HUES64 (cell line): ENCODE measurements at regions not wholly inside any gene's neighbourhood (a gene's known extent, or its start where the extent isn't known, plus 50 kb on each side); places are given as distances from the start of the nearest gene placed in this dataset.
A peak's percentile ranks its signal among the peaks of the same experiment; 100 is the strongest.
"Not testable (repeated sequence)": the region's sequence is repeated elsewhere in the genome, so short reads cannot be mapped to it uniquely, and the experiment has no call there.

ENCODE experiments used
- H3K27ac ChIP-seq: 2 replicates; pipeline ENCODE4 v1.7.0; 2013; ENCODE audit warnings: low read depth, low read length, inconsistent platforms
- H3K27me3 ChIP-seq: 2 replicates; pipeline ENCODE4 v1.6.1; 2013; ENCODE audit warnings: mild to moderate bottlenecking, low read length; ENCODE audit not compliant: insufficient read depth
- H3K36me3 ChIP-seq: 2 replicates; pipeline ENCODE4 v1.6.1; 2013; ENCODE audit warnings: mild to moderate bottlenecking, low read length; ENCODE audit not compliant: insufficient read depth
- H3K4me1 ChIP-seq: 2 replicates; pipeline ENCODE4 v1.6.1; 2013; ENCODE audit warnings: mild to moderate bottlenecking, low read length, moderate library complexity; ENCODE audit not compliant: insufficient read depth
- H3K4me3 ChIP-seq: 2 replicates; pipeline ENCODE4 v1.5.1; 2013; ENCODE audit warnings: mild to moderate bottlenecking, low read length, moderate library complexity
- H3K9ac ChIP-seq: 2 replicates; pipeline ENCODE4 v1.6.1; 2013; ENCODE audit warnings: mild to moderate bottlenecking, low read depth, low read length
- H3K9me3 ChIP-seq: 2 replicates; pipeline ENCODE4 v1.6.1; 2013; ENCODE audit warnings: low read depth, low read length; ENCODE audit not compliant: insufficient read depth
- WGBS: fragments of 150-250, 120-280 bp; methylation state at CpG from one replicate; pipeline ENCODE4 v1.1.7; 2013; ENCODE audit warnings: missing lambda C conversion rate; 5-methylcytosine and 5-hydroxymethylcytosine counted together

DNA sequence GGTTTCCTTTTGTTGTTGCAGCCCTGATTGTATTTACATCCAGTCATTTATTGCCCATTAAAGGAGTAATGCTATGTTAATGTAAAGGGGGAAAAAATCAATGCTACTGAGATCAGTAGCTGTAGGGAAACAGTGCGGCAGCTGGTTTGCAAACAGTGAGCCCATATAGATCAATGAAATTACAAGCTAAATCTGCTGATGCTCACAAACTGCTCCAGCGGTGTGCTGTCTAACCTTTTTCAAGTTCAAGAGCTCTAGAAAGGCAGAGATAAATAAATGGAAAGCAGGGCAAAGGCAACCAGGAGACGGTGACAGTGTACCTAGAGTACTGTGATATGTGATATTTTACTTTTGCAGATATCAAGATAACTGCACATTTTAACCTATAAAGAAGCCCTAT is 449.0 kb upstream of the MMS22L start:
- WGBS = 90% methylated on average over 3 of the region's 3 CpGs
- Histone ChIP-seq H3K27ac (no peak overlapping the region), H3K9me3 (no peaks in the 10 kb centered on the region), H3K36me3 (no peaks in the 10 kb centered on the region), H3K27me3 (no peaks in the 10 kb centered on the region), H3K9ac (no peak overlapping the region), H3K4me1 (peaks cover 3% of the 10 kb centered on the region), H3K4me3 (no peak overlapping the region)

DNA sequence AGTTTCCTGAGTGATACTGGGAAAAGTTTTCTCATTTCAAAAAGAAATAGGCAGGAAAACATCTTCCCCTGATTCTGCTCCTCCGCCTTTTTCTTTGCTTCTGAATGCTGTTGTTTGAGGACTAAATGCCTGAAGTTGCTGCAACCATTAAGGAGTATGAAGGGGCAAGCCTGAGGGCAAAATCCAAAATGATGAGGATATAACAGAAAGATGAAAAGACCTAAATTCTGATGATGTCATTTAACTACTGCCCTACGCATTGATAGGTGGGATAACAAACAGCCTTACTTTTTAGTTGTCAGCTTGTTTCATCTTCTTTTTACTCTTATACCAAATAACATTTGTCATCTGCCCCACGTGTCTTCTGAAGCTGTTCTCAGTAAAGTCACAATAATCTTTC is 474.6 kb upstream of the MMS22L start:
- Histone ChIP-seq H3K36me3 (no peaks in the 10 kb centered on the region), H3K27ac (no peak overlapping the region), H3K9me3 (no peaks in the 10 kb centered on the region), H3K4me3 (no peak overlapping the region), H3K9ac (no peak overlapping the region), H3K4me1 (0 out of 2 replicates have a peak, but pooled peaks cover 4% of the 10 kb centered on the region), H3K27me3 (no peaks in the 10 kb centered on the region)
- 91% methylated on average over 3 of the region's 3 CpGs for WGBS

DNA sequence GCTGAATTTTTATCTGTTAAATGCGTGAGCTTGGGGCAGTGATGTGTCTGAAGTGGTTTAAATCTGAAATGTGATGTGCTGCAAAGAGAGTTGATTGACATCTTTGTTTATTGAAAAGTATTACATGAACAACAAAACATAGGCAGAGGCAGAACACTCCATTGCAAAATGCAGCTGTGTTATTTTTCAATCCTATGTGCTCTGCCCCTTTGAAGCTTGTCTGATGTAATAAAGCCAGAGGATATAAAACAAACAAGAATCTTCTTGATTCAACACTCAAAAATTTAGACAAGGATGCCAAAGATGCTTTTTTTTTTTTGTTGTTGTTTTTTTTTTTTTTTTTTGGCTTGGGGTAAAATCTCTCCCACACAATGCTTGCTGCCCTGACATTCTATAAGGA is 482.4 kb upstream of the MMS22L start:
- Histone ChIP-seq H3K36me3 (no peaks in the 10 kb centered on the region), H3K27ac (no peak overlapping the region), H3K4me3 (no peak overlapping the region), H3K27me3 (no peaks in the 10 kb centered on the region), H3K9ac (no peak overlapping the region), H3K9me3 (no peaks in the 10 kb centered on the region), H3K4me1 (no peaks in the 10 kb centered on the region)
- 73% methylated on average over 1 of the region's 1 CpG for WGBS

DNA sequence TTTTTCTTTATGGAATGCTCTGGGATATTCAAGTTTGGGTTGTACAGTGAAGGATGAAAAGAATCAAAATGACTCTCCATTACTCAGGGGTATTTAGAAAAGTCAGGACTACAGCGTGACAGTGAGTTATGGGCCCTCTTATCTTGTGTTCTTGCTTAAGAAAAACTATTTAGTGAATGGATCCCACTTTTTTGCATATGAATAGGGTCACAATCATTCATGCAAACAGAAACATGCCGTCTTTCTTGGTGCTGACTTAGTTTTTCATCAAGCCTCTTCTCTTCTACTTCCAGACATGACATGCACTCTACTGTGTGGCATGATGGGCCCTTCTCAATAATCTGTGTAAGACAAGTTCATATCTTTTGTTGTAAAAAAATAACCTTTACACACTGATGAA is 488.4 kb upstream of the MMS22L start:
- 37% methylated on average over 2 of the region's 2 CpGs for WGBS
- Histone ChIP-seq H3K4me1 (peaks cover 21% of the 10 kb centered on the region), H3K9ac (no peak overlapping the region), H3K4me3 (no peak overlapping the region), H3K36me3 (no peaks in the 10 kb centered on the region), H3K27ac (peak overlapping the region; percentile 68; the same call in 1 of the 2 replicates), H3K9me3 (no peaks in the 10 kb centered on the region), H3K27me3 (no peaks in the 10 kb centered on the region)

DNA sequence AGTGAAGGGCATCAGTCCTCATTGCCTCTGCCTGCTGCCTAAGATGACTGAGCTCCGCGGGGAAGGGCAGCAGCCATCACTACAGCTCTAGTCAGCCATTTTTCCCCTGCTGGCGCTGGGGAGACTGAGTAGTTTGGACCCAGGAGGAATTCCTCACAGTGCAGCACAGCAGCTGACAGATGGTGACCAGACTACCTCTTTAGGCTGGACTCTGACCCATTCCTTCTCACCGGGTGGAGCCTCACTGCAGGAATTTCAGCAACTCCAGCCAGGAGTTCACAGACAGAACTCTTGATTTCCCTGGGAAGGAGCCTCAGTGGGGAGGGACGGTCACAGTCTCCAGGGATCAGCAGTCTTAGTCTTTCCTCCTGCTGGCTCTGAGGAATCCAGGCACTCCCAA is 492.0 kb upstream of the MMS22L start:
- no peak overlapping the region for H3K4me3 ChIP-seq
- H3K9me3 ChIP-seq = 0 out of 2 replicates have a peak, but pooled peaks cover 2% of the 10 kb centered on the region
- H3K27me3 ChIP-seq = no peaks in the 10 kb centered on the region
- no peaks in the 10 kb centered on the region for H3K36me3 ChIP-seq
- H3K4me1 ChIP-seq = peaks cover 48% of the 10 kb centered on the region
- no peak overlapping the region for H3K9ac ChIP-seq
- WGBS = 94% methylated on average over 5 of the region's 5 CpGs
- H3K27ac ChIP-seq = peak overlapping the region; percentile 26; the same call in 1 of the 2 replicates

DNA sequence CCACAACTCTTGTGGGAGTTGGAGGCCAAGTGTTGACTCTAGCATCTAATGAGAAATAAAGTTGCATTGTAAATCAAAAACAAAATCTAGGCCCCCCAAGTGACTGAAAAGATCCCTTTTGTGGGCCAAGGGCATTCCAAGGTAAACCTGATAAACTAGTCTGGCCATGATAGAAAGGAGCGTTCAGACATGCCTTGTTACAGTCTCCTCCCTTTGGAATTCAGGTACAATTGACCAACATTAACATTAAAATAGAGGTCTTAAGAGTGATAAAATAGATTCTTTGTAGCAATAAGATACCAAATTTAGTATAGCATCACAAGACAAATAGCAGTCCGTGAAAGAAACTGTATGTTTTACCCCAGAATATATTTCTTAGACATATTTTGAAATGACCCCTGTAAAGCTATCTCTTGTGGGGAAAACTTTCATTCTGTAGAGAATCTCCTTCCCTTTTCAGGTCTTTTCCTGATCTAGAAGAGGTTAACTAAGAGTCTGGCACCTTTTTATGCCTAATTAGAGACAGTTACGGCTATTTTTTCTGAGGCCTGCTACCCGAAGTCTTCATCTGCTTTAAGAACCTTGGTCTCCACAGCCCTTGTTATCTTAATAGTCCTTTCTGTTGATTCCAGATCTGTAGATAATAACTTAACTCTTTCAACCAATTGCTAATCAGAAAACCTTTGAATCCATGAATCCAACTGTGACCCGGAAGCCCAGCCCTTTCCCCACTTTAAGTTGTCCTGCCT is 495.4 kb upstream of the MMS22L start:
- H3K36me3 ChIP-seq = no peaks in the 10 kb centered on the region
- H3K4me3 ChIP-seq = no peak overlapping the region
- peak overlapping the region; percentile 23; the same call in 1 of the 2 replicates for H3K9ac ChIP-seq
- peaks cover 30% of the 10 kb centered on the region for H3K4me1 ChIP-seq
- no peaks in the 10 kb centered on the region for H3K27me3 ChIP-seq
- H3K9me3 ChIP-seq = 0 out of 2 replicates have a peak, but pooled peaks cover 2% of the 10 kb centered on the region
- peak overlapping the region; percentile 89 for H3K27ac ChIP-seq
- 73% methylated on average over 5 of the region's 5 CpGs for WGBS

DNA sequence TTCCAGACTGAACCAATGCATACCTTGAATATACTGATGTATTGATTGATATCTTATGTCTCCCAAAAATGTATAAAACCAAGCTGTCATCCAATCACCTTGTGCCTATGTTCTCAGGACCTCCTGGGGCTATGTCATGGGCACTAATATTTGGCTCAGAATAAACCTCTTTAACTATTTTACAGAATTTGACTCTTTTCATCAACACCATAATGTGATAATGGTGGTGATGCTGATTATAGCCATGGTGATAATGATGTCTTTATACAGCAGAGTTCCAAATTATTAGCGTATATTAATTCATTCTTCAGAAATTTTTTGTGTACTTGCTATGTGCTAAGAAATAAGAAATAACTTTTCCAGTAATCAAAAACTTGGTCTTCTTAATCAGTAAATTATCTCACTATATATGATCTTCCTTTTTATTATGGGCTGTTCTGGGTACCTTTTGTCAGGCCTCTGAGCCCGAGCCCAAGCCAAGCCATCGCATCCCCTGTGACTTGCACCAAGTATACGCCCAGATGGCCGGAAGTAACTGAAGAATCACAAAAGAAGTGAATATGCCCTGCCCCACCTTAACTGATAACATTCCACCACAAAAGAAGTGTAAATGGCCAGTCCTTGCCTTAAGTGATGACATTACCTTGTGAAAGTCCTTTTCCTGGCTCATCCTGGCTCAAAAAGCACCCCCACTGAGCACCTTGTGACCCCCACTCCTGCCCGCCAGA is 496.2 kb upstream of the MMS22L start:
- 69% methylated on average over 4 of the region's 6 CpGs for WGBS
- not testable (repeated sequence) for H3K27me3 ChIP-seq, H3K4me3 ChIP-seq, H3K36me3 ChIP-seq, H3K9me3 ChIP-seq
- peak overlapping the region; percentile 89 for H3K27ac ChIP-seq
- peak overlapping the region; percentile 23; the same call in 1 of the 2 replicates for H3K9ac ChIP-seq
- H3K4me1 ChIP-seq = peaks cover 30% of the 10 kb centered on the region

DNA sequence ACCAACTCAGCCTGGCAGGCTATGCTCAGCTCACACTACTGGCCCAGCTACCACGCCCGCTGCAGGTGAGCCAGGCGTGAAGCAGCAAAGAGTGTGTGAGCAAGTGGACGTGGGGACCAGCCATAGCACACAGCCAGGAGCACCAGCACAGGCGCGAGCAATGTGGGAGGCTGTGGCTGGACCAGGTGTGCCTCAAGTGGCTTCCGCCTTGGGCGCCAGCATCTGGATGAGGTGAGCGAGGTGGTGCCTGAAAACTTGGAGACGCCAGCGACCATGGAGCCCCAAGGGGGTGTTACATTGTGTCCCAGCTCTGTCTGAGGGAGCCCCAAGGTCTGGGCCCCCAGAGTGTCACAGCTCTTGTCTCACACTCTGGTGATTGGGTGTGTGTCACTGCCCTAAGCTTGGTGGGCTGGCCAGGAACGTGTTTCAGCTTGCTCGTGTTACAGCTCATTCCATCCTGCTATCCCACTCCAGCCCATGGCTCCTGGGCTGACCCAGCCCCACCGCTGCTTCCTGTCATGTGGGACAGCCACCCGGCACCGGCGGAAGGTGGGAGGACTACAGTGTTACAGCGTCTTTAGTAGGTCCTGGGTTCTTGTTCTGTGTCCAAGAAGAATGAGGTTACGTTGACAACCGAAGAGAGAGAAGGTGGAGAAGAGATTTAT is 508.0 kb upstream of the MMS22L start:
- Histone ChIP-seq H3K9ac (no peak overlapping the region), H3K9me3 (peaks cover 29% of the 10 kb centered on the region), H3K27me3 (no peaks in the 10 kb centered on the region), H3K4me1 (no peaks in the 10 kb centered on the region), H3K36me3 (peaks cover 18% of the 10 kb centered on the region), H3K27ac (no peak overlapping the region), H3K4me3 (no peak overlapping the region)
- 96% methylated on average over 20 of the region's 20 CpGs for WGBS

DNA sequence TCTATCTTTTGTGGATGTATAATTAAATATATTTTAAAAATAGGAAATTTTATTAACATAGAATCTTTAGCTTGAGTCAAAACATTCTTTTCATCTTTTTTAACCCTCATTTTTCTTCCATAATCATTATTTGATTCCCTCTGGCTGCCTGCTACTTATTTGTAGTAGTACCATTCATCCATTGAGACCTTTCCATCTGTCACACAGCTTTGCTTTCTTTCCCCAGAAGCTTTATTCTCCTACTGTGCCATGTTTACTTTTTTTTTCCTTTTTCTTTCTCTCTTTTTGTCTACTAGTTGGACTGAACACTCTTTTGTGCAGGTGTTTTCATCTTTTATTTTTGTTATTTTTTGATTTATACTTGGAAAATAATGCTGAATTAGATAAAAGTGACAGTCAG is 522.6 kb upstream of the MMS22L start:
- H3K36me3 ChIP-seq = no peaks in the 10 kb centered on the region
- no peak overlapping the region for H3K27ac ChIP-seq
- no peaks in the 10 kb centered on the region for H3K27me3 ChIP-seq
- no peak overlapping the region for H3K4me3 ChIP-seq
- H3K9me3 ChIP-seq = no peaks in the 10 kb centered on the region
- H3K4me1 ChIP-seq = no peaks in the 10 kb centered on the region
- H3K9ac ChIP-seq = no peak overlapping the region

DNA sequence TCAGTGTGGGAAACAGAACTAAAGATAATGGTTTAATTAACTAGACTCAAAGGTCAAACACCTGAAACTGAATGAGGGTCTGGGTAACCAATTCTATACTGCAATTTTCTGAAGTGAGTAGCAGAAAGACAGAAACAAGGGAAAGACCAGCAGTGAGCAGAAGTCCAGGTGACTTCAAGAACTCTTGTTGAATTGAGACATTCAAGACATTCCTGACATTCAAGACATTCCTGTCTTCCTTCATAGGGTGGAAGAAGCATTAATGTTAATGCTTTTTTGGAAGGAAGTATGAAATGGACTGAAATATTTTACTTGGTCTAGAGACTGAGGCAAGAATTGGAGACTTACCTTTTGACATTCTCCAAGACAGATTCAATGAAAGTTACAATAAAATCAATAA is 529.9 kb upstream of the MMS22L start:
- H3K27me3 ChIP-seq = no peaks in the 10 kb centered on the region
- H3K9me3 ChIP-seq = no peaks in the 10 kb centered on the region
- peaks cover 22% of the 10 kb centered on the region for H3K4me1 ChIP-seq
- no peaks in the 10 kb centered on the region for H3K36me3 ChIP-seq
- H3K27ac ChIP-seq = peak overlapping the region; percentile 16; the same call in 1 of the 2 replicates
- H3K9ac ChIP-seq = no peak overlapping the region
- no peak overlapping the region for H3K4me3 ChIP-seq

DNA sequence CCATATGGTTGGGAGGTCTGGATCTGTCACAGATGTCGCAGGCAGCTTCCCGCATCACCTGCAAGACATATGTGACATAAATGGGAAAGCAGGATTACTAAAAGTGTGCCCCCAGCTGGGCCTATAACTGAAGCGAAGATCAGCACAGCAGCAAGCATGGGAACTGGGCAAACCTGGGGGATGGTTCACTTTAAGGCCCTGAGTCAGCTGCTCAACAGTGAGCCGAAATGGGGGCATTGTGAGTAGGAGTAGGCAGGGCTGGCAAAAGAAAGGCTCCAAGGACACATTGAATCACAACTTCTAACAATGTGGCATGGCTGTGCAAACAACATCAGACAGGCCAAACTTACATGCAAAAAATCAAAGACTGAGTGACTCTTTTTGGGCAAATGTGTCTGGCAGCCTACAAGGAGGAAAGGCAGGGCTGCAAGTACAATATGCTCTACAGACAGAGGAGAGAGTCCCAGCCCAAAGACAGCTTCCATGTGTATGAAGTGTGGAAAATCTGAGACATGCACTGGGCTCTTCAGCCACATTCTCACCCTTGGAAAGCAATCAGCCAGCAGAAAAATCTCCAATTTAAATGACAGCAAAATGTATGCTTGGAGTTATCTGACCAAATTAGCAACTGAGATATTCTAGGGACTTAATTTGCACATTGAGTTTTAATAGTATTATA is 531.0 kb upstream of the MMS22L start:
- H3K27me3 ChIP-seq = no peaks in the 10 kb centered on the region
- H3K27ac ChIP-seq = peak overlapping the region; percentile 30; the same call in 1 of the 2 replicates
- no peaks in the 10 kb centered on the region for H3K36me3 ChIP-seq
- H3K9ac ChIP-seq = peak overlapping the region; percentile 5; the same call in 1 of the 2 replicates
- H3K4me3 ChIP-seq = no peak overlapping the region
- H3K4me1 ChIP-seq = peaks cover 22% of the 10 kb centered on the region
- WGBS = 91% methylated on average over 4 of the region's 4 CpGs
- no peaks in the 10 kb centered on the region for H3K9me3 ChIP-seq
